ENCODE measurements at regions not wholly inside any gene's neighbourhood (a gene's known extent, or its start where the extent isn't known, plus 50 kb on each side); places are given as distances from the start of the nearest gene placed in this dataset.
"Not testable (repeated sequence)": the region's sequence is repeated elsewhere in the genome, so short reads cannot be mapped to it uniquely, and the experiment has no call there.

DNA sequence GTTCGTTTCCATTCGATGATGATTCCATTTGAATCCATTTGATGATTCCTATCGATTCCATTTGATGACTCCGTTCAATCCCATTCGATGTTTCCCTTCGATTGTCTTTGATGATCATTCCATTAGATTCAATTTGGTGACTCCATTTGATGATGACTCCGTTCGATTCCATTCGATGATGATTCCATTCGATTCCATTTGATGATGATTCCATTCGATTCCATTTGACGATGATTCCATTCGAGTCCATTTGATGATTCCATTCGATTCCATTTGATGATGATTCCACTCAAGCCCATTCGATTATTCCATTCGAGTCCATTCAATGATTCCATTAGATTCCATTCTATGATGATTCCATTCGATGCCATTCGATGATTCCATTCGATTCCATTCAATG lies 2730.6 kb downstream of the RPIA start:
- H3K4me3 ChIP-seq (ENCODE audit: low read length) = not testable (repeated sequence)

DNA sequence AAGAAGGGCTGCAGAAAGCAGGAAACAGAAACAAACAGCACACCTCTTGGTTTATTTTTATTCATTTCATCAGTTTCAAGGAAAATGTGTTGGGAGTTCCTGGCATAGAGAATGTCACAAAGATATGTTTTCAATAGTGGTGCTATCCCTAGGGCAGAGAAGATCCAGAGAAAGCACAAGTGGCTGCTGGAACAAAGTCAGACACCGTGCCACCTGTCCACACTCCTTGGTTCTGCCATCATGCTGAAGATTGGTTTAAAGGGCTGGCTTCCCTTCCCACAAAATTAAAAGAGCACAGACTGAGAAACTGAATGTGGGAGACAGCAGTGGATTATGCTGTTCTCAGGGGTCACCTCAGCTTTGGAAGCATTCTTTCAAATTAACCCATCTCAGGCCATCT lies 2735.7 kb downstream of the RPIA start:
- not testable (repeated sequence) for H3K4me3 ChIP-seq (ENCODE audit: low read length)

DNA sequence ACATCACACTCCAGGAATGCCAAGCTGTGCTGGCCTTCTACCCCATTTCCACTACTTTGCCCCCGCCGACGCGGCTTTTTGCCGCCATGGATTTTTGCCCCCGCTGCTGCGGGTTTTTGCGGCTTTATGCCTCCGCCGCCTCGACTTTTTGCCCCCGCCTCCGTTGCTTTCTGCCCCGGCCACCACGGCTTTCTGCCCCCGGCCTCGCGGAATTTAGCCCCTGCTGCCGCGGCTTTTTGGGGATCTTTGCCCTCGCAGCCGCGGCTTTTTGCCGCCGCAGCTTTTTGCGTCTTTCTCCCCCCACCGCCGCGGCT lies 2750.4 kb downstream of the RPIA start:
- H3K4me3 ChIP-seq (ENCODE audit: low read length) = not testable (repeated sequence)

DNA sequence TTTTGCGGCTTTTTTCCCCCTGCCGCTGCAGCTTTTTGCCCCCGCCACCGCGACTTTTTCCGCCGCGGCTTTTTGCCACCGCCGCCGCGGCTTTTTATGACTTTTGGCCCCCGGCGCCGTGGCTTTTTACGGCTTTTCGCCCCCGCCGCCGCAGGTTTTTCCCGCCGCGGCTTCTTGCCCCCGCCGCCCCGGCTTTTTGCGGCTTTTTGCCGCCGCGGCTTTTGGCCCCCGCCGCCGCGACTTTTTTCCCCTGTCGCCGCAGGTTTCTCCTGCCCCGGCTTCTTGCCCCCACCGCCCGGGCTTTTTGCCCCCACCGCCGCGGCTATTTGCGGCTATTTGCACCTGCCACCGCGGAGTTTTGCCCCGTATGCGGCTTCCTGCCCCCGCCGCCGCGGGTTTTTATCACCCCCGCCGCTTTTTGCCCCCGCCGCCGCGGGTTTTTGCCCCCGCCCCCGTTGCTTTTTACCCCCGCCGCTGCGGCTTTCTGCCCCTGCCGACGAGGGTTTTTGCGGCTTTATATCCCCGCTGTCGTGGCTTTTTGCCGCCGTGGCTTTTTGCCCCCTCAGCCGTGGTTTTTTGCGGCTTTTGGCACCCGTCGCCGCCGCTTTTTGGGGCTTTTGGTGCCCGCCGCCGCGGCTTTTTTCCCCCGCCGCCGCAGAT lies 2750.9 kb downstream of the RPIA start:
- no peak for TF ChIP-seq ZNF274 (IDR thresholded peaks at IDR 0.05; ENCODE audit: low read depth, low read length)
- H3K4me3 ChIP-seq (ENCODE audit: low read length) = no peak overlapping the region; the same call in 1 of the 2 replicates

DNA sequence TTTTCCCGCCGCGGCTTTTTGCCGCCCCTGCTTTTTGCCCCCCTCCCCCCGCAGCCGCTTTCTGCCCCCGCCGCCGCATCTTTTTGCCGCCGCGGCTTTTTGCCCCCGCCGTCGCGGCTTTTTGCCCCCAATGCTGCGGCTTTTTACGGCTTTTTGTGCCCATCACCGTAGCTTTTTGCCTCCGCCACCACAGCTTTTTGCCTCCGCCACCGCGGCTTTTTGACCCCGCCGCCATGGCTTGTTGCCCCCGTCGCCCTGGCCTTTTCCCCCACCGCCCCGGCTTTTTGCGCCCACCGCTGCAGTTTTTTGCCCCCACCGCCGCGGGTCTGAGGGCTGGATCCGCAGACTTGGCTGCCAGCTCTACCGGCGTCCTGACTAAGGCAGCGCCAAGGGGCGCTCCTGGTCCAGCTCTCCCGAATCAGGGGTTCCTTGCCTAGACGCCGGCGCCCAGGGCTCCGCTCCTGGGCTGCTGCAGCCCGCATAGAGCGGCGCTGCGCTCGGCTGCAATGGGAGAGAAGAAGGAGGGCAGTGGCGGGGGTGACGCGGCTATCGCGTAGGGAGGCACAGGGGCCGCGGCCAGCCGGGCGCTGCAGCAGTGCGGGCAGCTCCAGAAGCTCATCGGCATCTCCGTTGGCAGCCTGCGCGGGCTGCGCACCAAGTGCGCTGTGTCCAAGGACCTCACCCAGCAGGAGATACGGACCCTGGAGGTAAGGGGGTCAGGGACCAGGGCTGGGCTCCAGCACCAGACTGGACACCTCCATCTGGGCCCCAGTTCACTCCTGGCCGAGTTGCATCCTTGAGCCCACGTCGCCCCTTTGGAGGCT lies 2751.6 kb downstream of the RPIA start:
- H3K4me3 ChIP-seq (ENCODE audit: low read length) = not testable (repeated sequence)

DNA sequence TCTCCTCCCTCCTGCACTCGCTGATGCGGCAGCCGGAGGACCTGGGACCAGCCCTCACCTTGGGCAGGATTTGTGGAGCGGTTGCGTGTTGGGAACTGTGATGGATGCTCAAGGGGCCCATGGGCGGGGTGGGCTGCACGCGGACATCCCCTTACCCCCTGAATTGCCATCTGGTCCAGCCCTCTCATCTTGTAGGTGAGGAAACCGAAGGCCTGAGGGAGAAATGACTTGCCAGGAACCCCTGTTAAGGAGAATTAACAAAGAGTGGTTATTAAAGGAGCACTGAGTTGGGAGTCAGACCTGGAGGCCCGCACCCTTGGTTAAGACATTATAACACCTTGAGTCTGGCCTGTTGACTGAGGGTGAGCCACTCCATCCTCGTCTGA lies 2752.2 kb downstream of the RPIA start:
- H3K4me3 ChIP-seq (ENCODE audit: low read length) = not testable (repeated sequence)

DNA sequence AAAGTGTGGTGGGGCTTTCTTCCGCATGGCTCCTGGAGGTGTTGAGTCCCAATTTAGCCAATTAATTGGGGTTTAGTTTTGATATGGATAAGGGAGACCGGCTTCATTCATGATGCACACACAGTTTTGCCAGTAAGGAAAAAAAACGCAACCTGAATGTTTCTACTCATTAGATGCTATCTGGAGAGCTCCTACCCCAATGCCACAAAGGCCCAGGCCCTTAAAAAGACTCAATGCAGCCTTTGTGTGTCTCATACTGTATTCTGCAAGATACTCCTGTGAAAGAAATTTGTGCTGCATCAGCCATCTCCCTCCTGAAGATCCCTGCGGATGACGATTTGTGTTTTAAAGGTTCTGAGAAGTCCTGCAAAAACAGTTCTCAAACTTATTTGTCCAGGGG lies 2754.2 kb downstream of the RPIA start:
- not testable (repeated sequence) for H3K4me3 ChIP-seq (ENCODE audit: low read length)

DNA sequence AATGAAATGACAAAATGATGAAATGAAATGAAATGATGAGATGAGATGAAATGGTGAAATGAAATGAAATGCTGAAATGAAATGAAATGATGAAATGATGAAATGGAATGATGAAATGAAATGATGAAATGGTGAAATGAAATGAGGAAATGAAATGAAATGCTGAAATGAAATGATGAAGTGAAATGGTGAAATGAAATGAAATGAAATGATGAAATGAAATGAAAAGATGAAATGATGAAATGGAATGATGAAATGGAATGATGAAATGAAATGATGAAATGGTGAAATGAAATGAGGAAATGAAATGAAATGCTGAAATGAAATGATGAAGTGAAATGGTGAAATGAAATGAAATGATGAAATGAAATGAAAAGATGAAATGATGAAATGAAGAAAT lies 2755.0 kb downstream of the RPIA start:
- H3K4me3 ChIP-seq (ENCODE audit: low read length) = not testable (repeated sequence)

DNA sequence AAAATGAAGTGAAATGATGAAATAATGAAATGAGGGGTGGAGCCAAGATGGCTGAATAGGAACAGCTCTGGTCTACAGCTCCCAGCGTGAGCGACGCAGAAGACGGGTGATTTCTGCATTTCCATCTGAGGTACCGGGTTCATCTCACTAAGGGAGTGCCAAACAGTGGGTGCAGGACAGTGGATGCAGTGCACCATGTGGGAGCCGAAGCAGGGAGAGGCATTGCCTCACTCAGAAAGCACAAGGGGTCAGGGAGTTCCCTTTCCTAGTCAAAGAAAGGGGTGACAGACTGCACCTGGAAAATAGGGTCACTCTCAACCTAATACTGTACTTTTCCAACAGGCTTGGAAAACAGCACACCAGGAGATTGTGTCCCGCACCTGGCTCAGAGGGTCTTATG lies 2755.4 kb downstream of the RPIA start:
- H3K4me3 ChIP-seq (ENCODE audit: low read length) = not testable (repeated sequence)

DNA sequence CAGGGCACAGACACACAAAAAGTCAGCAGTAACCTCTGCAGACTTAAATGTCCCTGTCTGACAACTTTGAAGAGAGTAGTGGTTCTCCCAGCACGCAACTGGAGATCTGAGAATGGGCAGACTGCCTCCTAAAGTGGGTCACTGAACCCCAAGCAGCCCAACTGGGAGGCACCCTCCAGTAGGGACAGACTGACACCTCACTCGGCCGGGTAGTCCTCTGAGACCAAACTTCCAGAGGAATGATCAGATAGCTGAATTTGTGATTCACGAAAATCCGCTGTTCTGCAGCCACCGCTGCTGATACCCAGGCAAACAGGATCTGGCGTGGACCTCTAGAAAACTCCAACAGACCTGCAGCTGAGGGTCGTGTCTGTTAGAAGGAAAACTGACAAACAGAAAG lies 2756.0 kb downstream of the RPIA start:
- H3K4me3 ChIP-seq (ENCODE audit: low read length) = not testable (repeated sequence)

DNA sequence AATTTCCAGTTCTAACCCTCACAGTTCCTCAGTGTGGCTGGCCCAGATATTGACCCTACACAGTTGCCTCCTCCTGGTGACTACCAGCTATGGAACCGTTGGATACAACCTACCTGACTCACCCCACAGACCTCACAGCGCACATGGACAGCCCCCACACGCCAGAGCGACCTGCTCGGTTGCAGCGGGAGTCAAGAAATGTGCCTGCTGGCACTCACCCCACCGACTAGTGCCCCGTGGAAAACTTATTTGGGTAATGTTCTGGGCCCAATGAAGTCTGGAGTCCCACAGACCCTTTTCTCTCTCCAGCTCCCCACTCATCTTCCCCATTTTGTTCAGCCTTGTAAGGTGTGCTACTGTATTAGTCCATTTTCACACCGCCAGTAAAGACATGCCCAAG lies 2770.8 kb downstream of the RPIA start:
- not testable (repeated sequence) for H3K4me3 ChIP-seq (ENCODE audit: low read length)

DNA sequence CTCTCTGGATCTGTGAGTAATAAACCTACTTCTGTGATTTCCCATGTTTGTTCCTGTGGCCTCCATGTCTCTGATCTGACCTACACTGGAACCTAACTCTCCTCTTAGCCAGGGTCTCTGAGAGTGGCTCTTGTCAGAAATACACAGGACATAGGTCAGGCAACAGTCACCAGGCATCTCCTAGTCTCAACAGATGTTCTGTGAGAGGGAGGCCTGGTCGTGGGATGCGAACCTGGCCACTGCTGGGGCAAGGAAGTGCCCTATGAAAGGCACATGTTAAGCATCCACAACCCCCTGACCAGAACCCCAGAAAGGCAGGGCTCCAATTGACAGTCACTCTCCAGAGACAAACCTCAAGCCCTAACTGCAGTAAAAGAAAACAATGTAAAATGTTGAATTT lies 2771.5 kb downstream of the RPIA start:
- H3K4me3 ChIP-seq (ENCODE audit: low read length) = not testable (repeated sequence)

DNA sequence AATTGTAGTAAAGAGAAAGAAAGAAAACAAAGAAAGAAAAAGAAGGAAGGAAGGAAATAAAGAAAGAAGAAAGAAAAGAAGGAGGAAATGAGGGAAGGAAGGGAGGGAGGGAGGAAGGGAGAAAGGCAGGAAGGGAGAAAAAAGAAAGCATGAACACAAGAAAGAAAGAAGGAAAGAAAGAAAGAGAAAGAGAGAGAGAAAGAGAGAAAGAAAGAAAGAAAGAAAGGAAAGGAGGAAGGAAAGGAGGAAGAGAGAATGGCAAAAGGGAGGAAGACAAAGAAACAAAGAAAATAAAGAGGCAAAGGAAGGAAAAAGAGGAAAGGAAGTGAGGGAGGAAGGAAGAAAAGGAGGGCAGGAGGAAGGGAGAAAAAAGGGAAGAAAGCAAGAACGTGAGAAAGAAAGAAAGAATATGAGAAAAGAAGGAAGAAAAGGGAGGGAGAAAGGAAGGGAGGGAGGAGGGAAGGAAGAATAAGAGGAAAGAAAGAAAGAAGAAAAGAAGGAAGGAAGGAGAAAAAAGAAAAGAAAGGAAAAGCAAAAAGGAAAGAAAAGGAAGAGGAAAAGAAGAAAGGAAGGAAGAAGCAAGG lies 2775.4 kb downstream of the RPIA start:
- H3K4me3 ChIP-seq (ENCODE audit: low read length) = not testable (repeated sequence)

DNA sequence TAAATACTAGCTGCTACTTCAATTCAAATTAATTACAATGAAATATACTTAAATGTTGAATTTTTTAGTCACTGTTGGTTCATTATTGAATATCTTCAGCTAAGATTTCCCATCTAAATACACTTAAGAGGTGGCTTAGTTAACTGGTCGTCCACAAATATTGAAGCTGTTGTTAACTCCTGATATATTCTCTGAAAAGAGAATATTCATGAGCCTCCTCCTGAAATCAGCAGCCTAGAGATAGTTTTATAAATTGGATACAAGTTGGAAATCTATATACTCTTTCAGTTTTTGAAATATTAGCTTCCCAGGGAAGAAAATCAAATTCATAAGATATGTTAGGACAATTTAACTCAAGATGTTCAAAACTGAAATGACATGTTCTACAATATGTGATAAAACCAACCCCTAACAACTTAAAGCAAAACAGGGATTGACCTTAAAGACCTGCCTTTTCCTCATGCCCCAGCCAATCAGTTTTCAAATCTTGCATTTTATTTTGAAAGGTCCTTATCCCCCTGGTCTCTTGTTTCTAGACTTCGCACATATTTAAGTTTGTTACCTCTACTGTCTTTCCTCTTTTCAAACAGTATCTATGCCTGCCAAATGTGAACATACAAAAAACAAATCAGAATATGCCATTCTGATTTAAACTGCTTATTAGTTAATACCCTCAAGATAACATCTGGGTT lies 2784.9 kb downstream of the RPIA start:
- not testable (repeated sequence) for H3K4me3 ChIP-seq (ENCODE audit: low read length)

DNA sequence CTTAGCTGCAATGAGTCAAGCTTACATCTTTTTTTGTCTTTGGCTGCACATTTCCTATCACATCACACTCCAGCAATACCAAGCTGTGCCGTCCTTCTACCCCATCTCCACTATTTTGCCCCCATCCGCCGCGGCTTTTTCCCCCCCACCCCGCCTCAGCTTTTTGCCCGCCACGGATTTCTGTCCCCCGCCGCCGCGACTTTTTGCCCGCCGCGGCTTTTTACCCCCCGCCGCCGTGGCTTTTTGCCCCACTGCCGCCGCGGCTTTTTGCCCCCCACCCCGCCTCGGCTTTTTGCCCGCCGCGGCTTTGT lies 2785.4 kb downstream of the RPIA start:
- H3K4me3 ChIP-seq (ENCODE audit: low read length) = not testable (repeated sequence)

DNA sequence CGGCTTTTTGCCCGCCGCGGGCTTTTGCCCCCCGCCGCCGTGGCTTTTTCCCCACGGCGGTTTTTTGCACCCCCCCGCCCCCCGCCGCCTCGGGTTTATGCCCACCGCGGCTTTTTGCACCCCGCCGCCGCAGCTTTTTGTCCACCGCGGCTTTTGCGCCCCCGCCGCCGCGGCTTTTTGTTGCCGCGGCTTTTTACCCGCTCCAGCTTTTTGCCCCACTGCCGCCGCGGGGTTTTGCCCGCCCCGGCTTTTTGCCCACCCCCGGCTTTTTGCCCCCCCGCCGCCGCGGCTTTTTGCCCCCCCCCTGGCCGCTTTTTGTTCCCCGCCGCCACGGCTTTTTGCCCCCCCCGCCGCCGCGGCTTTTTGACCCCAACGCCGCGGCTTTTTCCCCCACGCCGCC lies 2785.8 kb downstream of the RPIA start:
- not testable (repeated sequence) for H3K4me3 ChIP-seq (ENCODE audit: low read length)
